Glomerular visceral epithelial cell (primary cell): ENCODE measurements at regions not wholly inside any gene's neighbourhood (a gene's known extent, or its start where the extent isn't known, plus 50 kb on each side); places are given as distances from the start of the nearest gene placed in this dataset.
"Not testable (repeated sequence)": the region's sequence is repeated elsewhere in the genome, so short reads cannot be mapped to it uniquely, and the experiment has no call there.

Experiments
- DNase-seq: peaks from one replicate; pipeline ENCODE4 v3.0.0-alpha.2; 2016; ENCODE audit errors: extremely low spot score

GRCh38 chr12:94862421-94862820 lies 141.1 kb downstream of the NDUFA12 start:
- no peak for DNase-seq

- no peak for DNase-seq
These were observed 147.2 kb downstream of the NDUFA12 start for GRCh38 chr12:94856324-94856723.

GRCh38 chr12:94855853-94856252 lies 147.6 kb downstream of the NDUFA12 start:
- no peak for DNase-seq

- DNase-seq = no peak
These were observed 152.0 kb downstream of the NDUFA12 start for GRCh38 chr12:94851396-94852028.

GRCh38 chr12:94849411-94849976 lies 154.0 kb downstream of the NDUFA12 start:
- DNase-seq = peak; percentile 93

- peak; percentile 55 for DNase-seq
These were observed 154.5 kb downstream of the NDUFA12 start for GRCh38 chr12:94848966-94849365.

- DNase-seq = no peak
These were observed 158.4 kb downstream of the NDUFA12 start for GRCh38 chr12:94845110-94845509.

GRCh38 chr12:94844452-94844851 lies 159.0 kb downstream of the NDUFA12 start:
- no peak for DNase-seq

- DNase-seq = no peak
These were observed 161.4 kb downstream of the NDUFA12 start for GRCh38 chr12:94841904-94842610.

- DNase-seq = no peak
These were observed 162.3 kb downstream of the NDUFA12 start for GRCh38 chr12:94841177-94841576.

- no peak for DNase-seq
These were observed 164.2 kb downstream of the NDUFA12 start for GRCh38 chr12:94839347-94839746.

- not testable (repeated sequence) for DNase-seq
These were observed 166.4 kb downstream of the NDUFA12 start for GRCh38 chr12:94836952-94837670.

- no peak for DNase-seq
These were observed 169.4 kb downstream of the NDUFA12 start for GRCh38 chr12:94834036-94834625.

- peak; percentile 79 for DNase-seq
These were observed 170.5 kb downstream of the NDUFA12 start for GRCh38 chr12:94832780-94833681.

GRCh38 chr12:94832105-94832504 lies 171.4 kb downstream of the NDUFA12 start:
- DNase-seq = no peak

- DNase-seq = peak; percentile 60
These were observed 172.3 kb downstream of the NDUFA12 start for GRCh38 chr12:94831081-94831751.

GRCh38 chr12:94829552-94829951 lies 173.9 kb downstream of the NDUFA12 start:
- no peak for DNase-seq

GRCh38 chr12:94819011-94819410 lies 168.7 kb upstream of the TMCC3 start:
- no peak for DNase-seq

GRCh38 chr12:94817695-94818075 lies 167.3 kb upstream of the TMCC3 start:
- DNase-seq = no peak

GRCh38 chr12:94817201-94817600 lies 166.8 kb upstream of the TMCC3 start:
- DNase-seq = not testable (repeated sequence)
